Kidney glomerular epithelial cell (primary cell): ENCODE measurements at regions not wholly inside any gene's neighbourhood (a gene's known extent, or its start where the extent isn't known, plus 50 kb on each side); places are given as distances from the start of the nearest gene placed in this dataset.
"Not testable (repeated sequence)": the region's sequence is repeated elsewhere in the genome, so short reads cannot be mapped to it uniquely, and the experiment has no call there.

Experiments
- DNase-seq: peaks from one replicate; lab custom pipeline; 2025; lab: John Stamatoyannopoulos, UW

DNA sequence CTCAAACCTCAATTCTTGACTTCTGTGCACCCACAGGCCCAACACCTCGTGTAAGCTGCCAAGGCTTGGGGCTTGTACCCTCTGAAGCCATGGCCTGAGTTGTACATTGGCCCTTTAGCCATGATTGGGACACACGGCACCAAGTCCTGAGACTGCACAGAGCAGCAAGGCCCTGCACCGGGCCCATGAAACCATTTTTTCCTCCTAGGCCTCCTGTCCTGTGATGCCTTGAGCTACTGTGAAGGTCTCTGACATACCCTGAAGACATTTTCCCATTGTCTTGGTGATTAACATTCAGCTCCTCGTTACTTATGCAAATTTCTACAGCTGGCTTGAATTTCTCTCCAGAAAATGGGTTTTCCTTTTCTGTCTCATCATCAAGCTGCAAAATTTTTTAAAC is 52.3 kb upstream of the FRG1 start:
- not testable (repeated sequence) for DNase-seq
